Stimulated activated CD8-positive, alpha-beta memory T cell treated with anti-CD3 and anti-CD28 coated beads, Interleukin-4, amount 100 ng/mL, for 48 hours (primary cell): ENCODE measurements at regions not wholly inside any gene's neighbourhood (a gene's known extent, or its start where the extent isn't known, plus 50 kb on each side); places are given as distances from the start of the nearest gene placed in this dataset.

Experiments used
- DNase-seq: peaks from one replicate; pipeline ENCODE4 v3.0.0-alpha.2; 2020

DNA sequence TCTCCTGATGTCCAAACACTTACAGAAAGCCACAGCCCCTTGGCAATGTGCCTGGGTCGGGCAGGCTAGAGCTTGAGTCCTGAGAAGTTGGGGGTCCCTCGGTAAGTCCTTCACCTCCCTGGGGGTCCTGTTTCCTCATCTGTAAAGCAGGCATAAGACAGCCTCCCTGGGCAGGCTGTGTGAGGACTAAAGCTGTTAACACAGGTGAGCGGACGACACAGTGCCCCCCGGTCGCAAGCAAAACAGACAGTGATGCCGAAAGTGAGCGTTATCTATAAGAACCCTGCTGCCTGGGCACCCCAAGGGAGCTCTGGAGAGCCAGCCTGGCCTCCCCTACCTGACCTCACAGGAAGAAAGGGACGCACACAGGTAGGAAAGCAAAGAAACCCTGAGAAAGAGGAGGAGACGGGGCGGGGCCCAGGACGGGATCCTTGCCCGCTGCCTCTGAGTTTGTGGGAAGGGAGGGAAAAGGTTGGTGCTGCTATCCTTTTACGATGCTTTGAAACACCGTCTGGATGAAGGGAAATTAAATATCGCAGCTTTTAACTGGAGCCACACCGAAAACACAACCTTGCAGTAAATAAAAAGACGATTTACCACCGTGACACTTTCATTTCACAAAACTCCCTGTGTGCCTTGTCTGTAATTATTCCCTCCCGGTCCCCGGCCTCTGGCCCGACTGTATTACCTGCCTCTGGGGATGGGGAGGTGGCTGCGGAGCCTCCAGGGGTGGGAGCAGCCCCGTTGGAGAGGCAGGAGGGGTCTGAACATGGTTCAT lies 67.1 kb downstream of the ENGASE start:
- no peak for DNase-seq

DNA sequence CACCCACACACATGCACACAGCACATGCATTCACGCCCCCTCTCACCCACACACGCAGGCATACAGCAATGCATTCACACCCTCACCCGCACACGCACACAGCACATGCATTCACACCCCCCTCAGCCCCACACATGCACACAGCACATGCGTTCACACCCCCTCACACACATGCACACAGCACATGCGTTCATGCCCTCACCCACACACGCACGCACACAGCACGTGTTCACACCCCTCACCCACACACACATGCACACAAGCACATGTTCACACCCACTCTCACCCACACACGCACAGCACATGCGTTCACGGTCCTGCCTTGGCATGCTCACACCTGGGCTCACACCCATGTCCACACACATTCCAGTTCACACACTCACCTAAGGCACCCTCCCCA lies 64.2 kb downstream of the ENGASE start:
- no peak for DNase-seq

DNA sequence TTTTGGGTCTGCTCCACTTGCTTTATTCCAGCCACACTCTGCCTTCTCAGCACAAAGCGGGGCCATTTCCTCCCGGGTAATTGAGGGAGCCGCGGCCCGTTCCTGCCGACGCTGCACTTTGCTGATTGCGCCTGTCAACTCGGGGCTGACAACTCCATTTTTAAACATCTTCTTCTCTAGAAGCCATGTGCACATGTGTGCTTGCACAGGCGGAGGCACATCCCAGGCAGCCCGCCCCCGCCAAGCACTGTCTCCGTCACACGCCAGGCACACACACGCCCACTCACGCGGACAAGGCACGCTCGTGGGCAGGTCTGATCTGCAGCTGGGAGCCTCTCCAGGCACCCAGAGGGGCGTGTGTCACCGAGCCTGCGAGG lies 63.2 kb downstream of the ENGASE start:
- DNase-seq = no peak

DNA sequence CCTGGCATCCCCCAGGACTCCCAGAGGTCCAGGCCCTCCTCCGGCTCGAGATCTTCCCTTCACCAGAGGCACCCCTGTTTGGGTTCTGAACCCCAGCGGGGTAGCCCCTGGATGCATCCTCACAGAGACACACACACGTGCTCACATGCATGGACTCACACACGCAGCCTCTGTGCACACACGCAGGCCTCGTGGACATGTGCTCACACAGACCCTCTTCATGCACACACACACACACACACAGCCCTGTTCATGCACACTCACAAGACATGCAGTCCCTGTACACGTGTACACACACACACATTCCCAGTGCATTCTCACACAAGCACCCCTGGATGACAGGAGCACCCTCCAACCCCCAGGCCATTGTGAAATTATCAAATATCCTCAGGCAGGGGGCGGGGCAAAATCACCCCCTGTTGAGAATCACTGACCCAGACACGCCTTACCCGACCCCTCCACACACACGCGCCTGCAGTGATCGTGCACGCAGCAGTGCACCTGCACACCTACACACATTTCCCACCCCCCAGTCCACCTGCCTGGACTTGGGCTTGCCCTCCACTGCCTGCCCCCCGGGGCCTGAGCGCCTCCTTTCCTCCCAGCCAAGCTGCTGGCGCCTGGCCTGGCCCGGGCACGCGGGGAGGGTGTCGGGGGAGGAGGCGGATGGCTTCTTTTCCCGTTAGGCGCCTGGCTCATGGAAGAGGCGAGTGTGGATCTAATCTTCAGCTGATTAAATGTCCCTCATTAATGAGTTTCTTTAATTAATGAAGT lies 62.6 kb downstream of the ENGASE start:
- DNase-seq = no peak

DNA sequence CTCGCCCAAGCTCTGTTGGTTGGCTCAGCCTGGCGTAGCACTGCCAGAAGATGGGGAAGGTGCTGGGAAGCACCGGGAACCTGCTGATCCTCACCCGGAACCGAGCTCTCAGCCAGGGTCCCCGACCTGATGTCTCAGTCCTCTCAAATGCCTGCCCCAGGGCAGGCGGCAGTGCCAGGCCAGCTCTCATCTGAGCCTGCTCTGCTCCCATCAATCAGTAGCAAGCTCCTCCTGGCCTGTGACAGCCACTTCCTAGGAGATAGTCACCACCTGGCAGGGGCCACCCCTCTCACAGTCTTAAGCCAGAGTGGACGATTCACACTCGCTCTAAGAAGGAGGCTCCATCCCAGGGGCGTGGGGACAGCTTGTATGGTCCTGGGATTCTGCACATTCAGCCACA lies 62.0 kb downstream of the ENGASE start:
- no peak for DNase-seq
